Vagina (tissue), 2 donors: ENCODE measurements at regions not wholly inside any gene's neighbourhood (a gene's known extent, or its start where the extent isn't known, plus 50 kb on each side); places are given as distances from the start of the nearest gene placed in this dataset.
"Not testable (repeated sequence)": the region's sequence is repeated elsewhere in the genome, so short reads cannot be mapped to it uniquely, and the experiment has no call there.

Source experiments
- POLR2A ChIP-seq, 2 donors: fragments of 450-650 bp; IDR thresholded peaks; one replicate each; pipeline ENCODE4 v1.6.1; 2017; ENCODE audit warnings: antibody characterized with exemption in 2 of 2, mild to moderate bottlenecking in 2 of 2, moderate library complexity in 2 of 2
- TF ChIP-seq, protein P1 (sequence below), 3 experiments: fragments of 450-650 bp in 2 of 3; fragments of 200-600 bp in 1 of 3; sonication (generic) in 1 of 3; IDR thresholded peaks; one replicate each; pipeline ENCODE4 v1.5.1; 2017 to 2019; ENCODE audit warnings: antibody characterized with exemption in 3 of 3, mild to moderate bottlenecking in 2 of 3, moderate library complexity in 2 of 3

DNA sequence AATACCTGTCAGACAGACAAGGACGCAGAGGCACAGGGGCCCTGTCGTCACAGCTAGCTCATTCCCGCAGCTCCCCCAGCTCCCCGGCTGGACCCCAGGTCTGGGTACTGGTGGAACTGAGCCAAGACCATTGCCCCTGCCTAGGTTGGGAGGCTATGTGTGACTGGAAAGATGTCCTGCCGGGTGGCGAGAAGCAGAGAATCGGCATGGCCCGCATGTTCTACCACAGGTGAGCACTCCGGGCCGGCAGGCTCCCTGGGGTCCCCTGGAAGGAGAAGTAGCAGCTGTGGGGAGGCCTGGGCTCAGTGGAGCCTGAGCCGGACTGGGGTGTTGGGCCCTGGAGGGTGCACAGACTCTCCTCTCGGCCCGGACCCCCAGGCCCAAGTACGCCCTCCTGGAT, 3028.3 kb upstream of the TEKT4 start:
- TF ChIP-seq, protein P1, sequence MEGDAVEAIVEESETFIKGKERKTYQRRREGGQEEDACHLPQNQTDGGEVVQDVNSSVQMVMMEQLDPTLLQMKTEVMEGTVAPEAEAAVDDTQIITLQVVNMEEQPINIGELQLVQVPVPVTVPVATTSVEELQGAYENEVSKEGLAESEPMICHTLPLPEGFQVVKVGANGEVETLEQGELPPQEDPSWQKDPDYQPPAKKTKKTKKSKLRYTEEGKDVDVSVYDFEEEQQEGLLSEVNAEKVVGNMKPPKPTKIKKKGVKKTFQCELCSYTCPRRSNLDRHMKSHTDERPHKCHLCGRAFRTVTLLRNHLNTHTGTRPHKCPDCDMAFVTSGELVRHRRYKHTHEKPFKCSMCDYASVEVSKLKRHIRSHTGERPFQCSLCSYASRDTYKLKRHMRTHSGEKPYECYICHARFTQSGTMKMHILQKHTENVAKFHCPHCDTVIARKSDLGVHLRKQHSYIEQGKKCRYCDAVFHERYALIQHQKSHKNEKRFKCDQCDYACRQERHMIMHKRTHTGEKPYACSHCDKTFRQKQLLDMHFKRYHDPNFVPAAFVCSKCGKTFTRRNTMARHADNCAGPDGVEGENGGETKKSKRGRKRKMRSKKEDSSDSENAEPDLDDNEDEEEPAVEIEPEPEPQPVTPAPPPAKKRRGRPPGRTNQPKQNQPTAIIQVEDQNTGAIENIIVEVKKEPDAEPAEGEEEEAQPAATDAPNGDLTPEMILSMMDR (IDR thresholded peaks at IDR 0.05) = not testable (repeated sequence)
- not testable (repeated sequence) for TF ChIP-seq POLR2A (IDR thresholded peaks at IDR 0.05)
